Muscle of back (tissue), 3 donors: ENCODE measurements at regions not wholly inside any gene's neighbourhood (a gene's known extent, or its start where the extent isn't known, plus 50 kb on each side); places are given as distances from the start of the nearest gene placed in this dataset.
A peak's percentile ranks its signal among the peaks of the same experiment; 100 is the strongest.

ENCODE experiments used
- DNase-seq, 3 donors: peaks; one replicate each; pipeline versions ENCODE4 v3.0.0 to v3.0.0-alpha.2; 2013

- DNase-seq = peak; percentile 12 to 64 (median 39)
Measured at GRCh38 chr12:115708801-115709200, 568.7 kb downstream of the MED13L start.

- DNase-seq = no peak
Measured at GRCh38 chr12:115700896-115701465, 576.5 kb downstream of the MED13L start.

DNA sequence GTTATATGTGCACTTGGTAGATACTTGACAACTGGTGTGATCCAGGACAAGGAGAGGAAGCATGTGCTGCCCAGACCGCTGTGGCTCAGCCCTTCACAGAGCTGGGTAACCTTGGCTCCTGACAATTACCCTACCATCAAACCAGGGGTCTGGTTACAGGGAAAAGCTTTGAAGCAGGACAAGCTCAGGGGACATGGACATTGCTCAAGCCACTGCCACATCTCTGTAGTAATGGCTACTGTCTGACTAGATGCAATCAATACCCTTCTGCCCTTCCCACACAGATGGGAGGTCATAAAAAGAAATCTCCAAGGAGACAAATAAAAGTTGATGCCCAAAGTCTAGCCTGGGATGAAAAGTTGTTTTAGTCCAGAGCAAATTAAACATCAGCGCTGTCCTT, 577.4 kb downstream of the MED13L start:
- no peak for DNase-seq

DNA sequence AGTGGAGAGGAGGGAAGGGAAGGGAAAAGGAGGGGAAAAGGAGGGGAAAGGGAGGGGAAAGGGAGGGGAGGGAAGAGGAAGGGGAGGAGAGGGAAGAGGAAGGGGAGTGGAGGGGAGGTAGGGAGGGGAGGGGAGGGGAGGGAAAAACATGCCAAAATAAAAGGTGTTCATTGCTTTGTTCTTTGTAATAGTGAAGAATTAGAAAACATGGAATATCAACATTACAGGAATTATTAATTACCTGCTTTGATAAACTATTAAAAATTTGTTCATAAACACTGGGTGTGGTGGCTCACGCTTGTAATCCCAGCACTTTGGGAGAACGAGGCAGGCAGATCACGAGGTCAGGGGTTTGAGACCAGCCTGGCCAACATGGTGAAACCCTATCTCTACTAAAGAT, 579.2 kb downstream of the MED13L start:
- DNase-seq = no peak

GRCh38 chr12:115697340-115697739, 580.2 kb downstream of the MED13L start:
- DNase-seq = no peak

GRCh38 chr12:115694564-115694963, 582.9 kb downstream of the MED13L start:
- no peak for DNase-seq

DNA sequence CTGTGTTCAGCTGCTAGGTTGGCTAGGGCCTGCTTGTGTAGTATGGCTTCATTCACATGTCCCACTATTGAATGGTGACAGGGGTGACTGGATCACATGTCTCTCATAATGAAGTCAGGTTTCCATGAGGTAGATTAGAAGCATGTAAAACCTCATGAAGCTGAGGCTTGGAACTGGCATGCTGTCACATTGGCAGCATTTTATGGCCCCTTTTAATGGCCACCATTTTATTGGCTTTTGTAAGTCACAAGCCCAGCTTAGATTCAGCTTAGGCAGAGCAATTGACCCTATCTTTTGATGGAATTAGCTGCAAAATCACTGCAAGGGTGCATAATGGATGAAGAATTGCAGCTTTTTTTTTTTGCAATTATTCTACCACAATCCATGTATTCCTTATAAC, 583.5 kb downstream of the MED13L start:
- DNase-seq = no peak

DNA sequence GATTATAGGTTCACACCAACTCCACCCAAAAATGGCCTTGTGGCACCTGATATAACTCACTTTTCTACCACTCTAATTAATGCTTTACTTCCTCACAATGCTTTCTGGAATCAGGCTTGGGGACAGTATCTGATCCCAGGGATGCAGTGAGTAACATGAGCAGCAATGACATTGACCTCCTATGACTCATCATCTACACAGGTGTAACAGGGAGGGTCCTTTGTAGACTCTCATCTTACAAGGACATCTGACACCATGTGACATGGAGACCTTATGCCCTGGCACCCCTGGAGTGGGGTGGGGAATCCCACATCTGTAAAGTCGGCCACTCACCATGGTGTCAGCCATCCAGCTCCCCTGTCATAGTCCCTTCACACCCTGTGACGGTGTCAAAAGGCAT, 586.4 kb downstream of the MED13L start:
- DNase-seq = no peak

DNA sequence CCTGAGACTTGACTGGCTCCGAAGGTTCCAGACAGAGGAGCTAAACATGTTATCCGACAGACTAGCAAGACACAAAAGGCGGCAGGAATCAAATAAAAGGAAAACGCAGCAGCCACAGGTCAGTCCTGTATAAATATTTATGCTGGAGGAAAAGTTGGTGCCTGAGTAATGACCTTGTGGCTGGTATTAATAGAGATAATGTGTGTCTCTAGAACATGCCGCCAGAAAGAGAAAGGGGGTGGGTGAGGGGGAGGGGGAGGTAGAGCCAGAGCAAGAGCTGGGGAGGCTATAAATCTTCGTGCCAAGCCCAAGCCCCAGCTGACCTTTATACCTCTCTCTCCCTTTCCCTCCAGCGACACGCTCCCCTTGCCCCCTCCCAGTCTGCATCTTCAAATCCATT, 590.4 kb downstream of the MED13L start:
- no peak for DNase-seq

DNA sequence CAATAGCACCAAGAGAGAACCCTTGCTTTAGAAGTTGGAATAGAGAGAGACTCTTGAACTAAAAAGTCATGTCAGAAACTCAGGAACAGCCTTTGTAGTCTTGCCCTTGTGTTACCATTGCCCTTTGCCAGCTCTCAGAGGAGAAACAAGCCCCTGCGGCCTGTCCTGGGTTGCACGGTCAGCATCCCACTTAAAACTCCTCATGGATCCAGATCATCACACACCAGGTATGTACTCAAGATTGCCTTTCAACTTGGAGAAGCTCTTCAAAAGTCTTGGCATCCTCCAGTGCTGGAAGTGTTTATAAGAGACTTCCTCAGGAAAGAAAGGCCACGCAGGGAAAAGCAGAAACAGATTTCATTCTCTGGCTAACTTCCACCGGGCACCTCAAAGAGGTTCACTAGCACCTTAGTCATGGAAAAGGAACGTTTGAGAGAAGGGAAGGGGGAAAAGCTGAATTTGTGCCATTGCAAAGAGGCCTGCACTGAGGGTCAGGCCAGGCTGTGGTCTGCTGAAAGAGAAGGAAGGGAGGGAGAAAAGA, 594.2 kb downstream of the MED13L start:
- no peak for DNase-seq

DNA sequence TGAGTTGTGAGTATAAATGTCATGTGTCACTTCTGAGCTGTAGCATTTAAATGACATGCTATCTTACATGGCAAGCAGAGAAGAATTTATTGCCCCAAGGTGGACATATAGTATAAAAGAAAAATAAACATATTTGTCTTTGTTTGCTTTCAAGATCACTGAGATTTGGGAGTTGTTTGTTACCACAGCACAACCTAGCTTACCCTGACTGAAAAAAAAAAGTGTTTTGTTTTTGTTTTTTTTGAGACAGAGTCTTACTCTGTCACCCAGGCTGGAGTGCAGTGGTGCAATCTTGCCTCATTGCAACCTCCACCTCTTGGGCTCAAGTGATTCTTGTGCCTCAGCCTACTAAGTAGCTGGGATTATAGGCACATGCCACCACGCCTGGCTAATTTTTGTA, 596.5 kb downstream of the MED13L start:
- DNase-seq = no peak

DNA sequence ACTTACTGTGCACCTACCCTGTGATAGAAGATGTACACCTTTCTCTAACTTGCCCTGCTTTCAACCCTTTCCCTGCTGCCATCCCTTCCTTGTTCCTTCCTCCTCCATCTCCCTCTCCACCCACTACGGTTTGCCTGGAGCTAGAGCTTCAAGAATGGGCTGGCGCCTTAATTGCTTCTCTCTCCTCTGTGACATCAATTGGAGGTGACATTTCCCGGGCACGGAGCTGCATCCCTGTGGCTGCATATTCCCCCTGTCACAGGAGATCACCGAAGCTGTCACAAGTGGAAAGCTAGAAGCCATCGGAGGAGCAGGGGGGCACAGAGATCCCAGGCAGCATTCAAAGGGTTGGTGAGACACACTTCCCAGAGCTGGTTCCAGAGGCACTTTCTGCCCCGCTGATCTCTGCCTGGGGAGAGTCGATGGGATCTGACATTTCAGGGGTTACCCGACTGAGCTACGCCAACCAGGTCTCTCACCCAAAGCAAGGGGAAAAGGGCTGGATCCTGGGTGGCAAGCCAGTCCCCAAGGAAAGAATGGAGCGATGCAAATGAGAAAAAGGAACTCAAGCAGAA, 604.9 kb downstream of the MED13L start:
- no peak for DNase-seq

DNA sequence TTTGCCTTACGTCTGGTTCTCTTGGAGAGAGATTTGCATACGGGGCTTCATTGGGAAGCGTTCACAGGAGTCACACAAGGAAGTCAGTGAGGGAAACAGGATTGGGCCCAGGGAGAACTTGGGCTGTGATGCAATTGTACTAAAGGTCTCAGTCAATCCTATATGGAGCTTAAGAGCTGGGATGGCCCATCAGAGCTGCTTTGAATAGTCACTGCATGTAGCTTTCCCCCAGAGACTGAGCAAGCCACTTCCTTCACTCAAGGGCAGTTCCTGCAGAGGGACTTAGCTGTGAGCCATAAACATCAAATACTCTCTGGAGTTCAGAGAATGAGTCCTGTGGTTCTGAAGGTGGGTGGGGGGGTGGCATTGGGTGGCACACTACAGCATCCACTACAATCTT, 605.4 kb downstream of the MED13L start:
- DNase-seq = no peak

- no peak for DNase-seq
Measured at GRCh38 chr12:115670869-115671268, 606.6 kb downstream of the MED13L start.

DNA sequence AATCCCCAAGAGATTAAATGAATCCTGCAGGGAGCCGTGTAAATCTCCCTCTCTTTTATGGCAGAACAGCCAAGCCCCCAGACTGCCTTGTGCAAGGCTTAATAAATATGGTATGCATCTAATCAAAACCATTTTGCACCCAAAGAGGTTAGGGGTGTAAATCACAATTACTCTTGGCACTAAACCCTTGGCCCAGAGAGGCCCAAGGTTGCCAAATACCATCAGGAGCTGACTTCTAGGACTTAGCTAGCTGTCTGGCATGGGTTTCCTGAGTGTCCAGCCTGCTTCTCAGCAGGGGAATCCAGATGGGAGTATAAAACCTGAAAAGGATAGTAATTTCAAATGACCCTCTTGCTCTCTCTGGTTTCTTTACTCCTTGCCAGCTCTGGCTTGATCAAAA, 610.4 kb downstream of the MED13L start:
- no peak for DNase-seq

- no peak for DNase-seq
Measured at GRCh38 chr12:115666168-115666567, 611.3 kb downstream of the MED13L start.

GRCh38 chr12:115661112-115661511, 616.4 kb downstream of the MED13L start:
- DNase-seq = peak; percentile 30 to 61 (median 36)

DNA sequence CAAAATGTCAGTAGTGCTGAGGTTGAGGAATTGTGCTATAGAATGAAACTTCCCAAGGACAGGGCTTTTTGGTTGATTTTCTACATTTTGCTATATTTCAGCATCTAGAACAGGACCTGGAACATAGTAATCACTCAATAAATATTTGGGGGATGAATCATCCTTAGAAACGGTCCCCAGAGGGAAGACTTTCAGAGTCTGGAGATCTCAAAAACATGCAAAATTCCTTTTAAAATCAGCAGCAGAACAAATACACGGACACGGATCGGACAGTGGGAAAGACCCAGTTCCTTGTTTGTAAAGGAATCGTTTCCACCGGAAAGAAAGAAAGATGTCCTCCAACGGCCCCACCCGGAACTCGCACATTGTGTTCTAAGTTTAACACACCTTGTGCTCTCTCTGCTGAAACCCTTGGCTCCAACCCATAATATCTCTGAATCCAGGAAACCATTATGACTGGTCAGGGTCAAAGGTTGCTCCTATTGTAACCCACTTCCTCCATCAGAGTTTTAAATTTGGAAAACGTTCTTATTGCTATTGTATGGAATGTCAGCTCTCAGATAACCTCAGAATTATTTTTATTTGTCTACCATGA, 617.2 kb downstream of the MED13L start:
- DNase-seq = peak in 2 of 3 donors; percentile 28 to 39

DNA sequence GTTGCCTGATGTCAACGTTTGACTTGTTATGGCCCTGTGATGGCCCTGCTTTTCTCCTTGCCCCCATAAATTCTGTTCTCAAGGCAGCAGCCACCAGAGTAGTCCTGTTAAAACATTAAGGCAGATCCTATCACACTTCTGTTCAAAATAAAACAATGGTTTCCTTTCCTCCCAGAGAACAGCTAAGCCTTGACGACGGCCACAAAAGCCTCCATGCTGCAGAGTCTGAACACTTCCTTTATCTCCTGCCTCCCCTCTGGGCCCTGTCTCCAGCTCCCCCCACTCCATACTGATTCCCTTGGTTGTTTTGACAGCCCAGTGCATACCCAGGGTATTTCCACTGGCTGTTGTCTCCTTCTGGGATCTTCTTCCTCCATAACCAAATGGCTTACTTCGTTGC, 618.1 kb downstream of the MED13L start:
- no peak for DNase-seq

GRCh38 chr12:115657081-115658013, 620.1 kb downstream of the MED13L start:
- no peak for DNase-seq

DNA sequence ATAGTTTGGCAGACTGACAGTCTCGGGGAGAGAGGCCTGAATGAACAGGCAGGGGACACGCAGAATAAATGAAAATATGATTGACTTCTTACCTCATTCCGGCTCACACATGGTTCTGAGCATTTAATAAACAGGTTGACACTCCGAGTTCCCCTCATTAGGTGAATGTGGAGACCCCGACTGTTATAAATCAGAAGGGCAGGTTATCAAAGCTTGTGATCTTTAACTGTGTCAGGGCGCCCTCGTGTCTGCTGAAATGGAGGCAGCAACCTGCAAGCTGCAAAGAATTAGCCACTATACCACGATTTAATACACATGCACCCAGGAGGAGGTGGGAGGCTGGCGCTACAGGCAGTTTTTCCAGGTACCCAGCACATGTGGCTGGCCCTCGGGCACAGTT, 627.5 kb downstream of the MED13L start:
- no peak for DNase-seq

- DNase-seq = no peak
Measured at GRCh38 chr12:115648463-115648862, 629.0 kb downstream of the MED13L start.
